IMR-90 (cell line): ENCODE measurements at regions not wholly inside any gene's neighbourhood (a gene's known extent, or its start where the extent isn't known, plus 50 kb on each side); places are given as distances from the start of the nearest gene placed in this dataset.

Experiments
- ATAC-seq: fragments of 200-7000 bp; cut with Tn5 transposase; 2 replicates; pipeline ENCODE4 v1.9.1; 2020; ENCODE audit warnings: low read depth, mild to moderate bottlenecking, moderate library complexity
- BruUV-seq: library from RNA; stranded (reverse); fragments of 400-500 nt; replicated peaks from 2 replicates; lab custom pipeline; 2021; lab: Mats Ljungman, UMichigan
- CTCF ChIA-PET: fragments of 300-600 bp; formaldehyde crosslinking; extraction: SDS; loops from one replicate; lab custom pipeline; 2021; ENCODE audit warnings: antibody characterized with exemption; lab: Yijun Ruan, JAX
- POLR2A ChIA-PET: fragments of 300-600 bp; sonication (Branson Sonifier 250); formaldehyde crosslinking; loops from one replicate; lab custom pipeline; 2022; ENCODE audit warnings: antibody characterized with exemption; ENCODE audit not compliant: unreplicated experiment; lab: Charles Lee
- DNase-seq: peaks from one replicate; pipeline ENCODE4 v3.0.0; 2013
- H2AFZ ChIP-seq: replicated peaks from 2 replicates; pipeline ENCODE3; 2013; ENCODE audit warnings: low read length, mild to moderate bottlenecking; ENCODE audit not compliant: poor library complexity
- H2AK5ac ChIP-seq: 2 replicates; pipeline ENCODE4 v1.6.1; 2013; ENCODE audit warnings: low read depth, low read length, inconsistent platforms
- H2AK9ac ChIP-seq: replicated peaks from 2 replicates; pipeline ENCODE3; 2013; ENCODE audit warnings: mild to moderate bottlenecking, low read depth, low read length, moderate library complexity; ENCODE audit not compliant: poor library complexity
- H2BK120ac ChIP-seq: 2 replicates; pipeline ENCODE4 v1.6.1; 2013; ENCODE audit warnings: low read depth, low read length, inconsistent platforms
- H2BK15ac ChIP-seq: 3 replicates; pipeline ENCODE4 v1.6.1; 2013; ENCODE audit warnings: low read depth, low read length, inconsistent platforms
- H2BK20ac ChIP-seq: 2 replicates; pipeline ENCODE4 v1.6.1; 2013; ENCODE audit warnings: low read depth, mild to moderate bottlenecking, inconsistent platforms, low read length, moderate library complexity
- H2BK5ac ChIP-seq: 2 replicates; pipeline ENCODE4 v1.6.1; 2013; ENCODE audit warnings: mild to moderate bottlenecking, low read depth, low read length, inconsistent platforms; ENCODE audit not compliant: poor library complexity, severe bottlenecking
- H3K14ac ChIP-seq: replicated peaks from 2 replicates; pipeline ENCODE4 v1.6.1; 2013; ENCODE audit warnings: low read depth, low read length, inconsistent platforms
- H3K18ac ChIP-seq: 2 replicates; pipeline ENCODE4 v1.6.1; 2013; ENCODE audit warnings: low read depth, low read length, control low read depth
- H3K23ac ChIP-seq: 2 replicates; pipeline ENCODE4 v1.6.1; 2013; ENCODE audit warnings: low read depth, low read length, inconsistent platforms
- H3K27ac ChIP-seq: 2 replicates; pipeline ENCODE4 v1.5.1; 2013; ENCODE audit warnings: mild to moderate bottlenecking, control low read depth, low read length; ENCODE audit not compliant: insufficient read depth
- H3K27me3 ChIP-seq: 2 replicates; pipeline ENCODE4 v1.6.1; 2013; ENCODE audit warnings: low read length; ENCODE audit not compliant: control insufficient read depth, insufficient read depth
- H3K36me3 ChIP-seq: 2 replicates; pipeline ENCODE4 v1.6.1; 2013; ENCODE audit warnings: low read length, mixed read lengths; ENCODE audit not compliant: control insufficient read depth, insufficient read depth
- H3K4ac ChIP-seq: 2 replicates; pipeline ENCODE4 v1.6.1; 2013; ENCODE audit warnings: low read depth, low read length, inconsistent platforms
- H3K4me1 ChIP-seq: 2 replicates; pipeline ENCODE4 v1.6.1; 2013; ENCODE audit warnings: low read length, mixed read lengths; ENCODE audit not compliant: control insufficient read depth, insufficient read depth
- H3K4me2 ChIP-seq: 2 replicates; pipeline ENCODE4 v1.6.1; 2013; ENCODE audit warnings: low read depth, mild to moderate bottlenecking, control low read depth, low read length, moderate library complexity
- H3K4me3 ChIP-seq: 2 replicates; pipeline ENCODE4 v1.5.1; 2013; ENCODE audit warnings: low read depth, mild to moderate bottlenecking, control low read depth, low read length, moderate library complexity; ENCODE audit not compliant: insufficient read depth
- H3K56ac ChIP-seq: 2 replicates; pipeline ENCODE4 v1.6.1; 2013; ENCODE audit warnings: low read length, inconsistent platforms; ENCODE audit not compliant: insufficient read depth; ENCODE audit errors: extremely low read depth
- H3K79me1 ChIP-seq, 2 experiments: 2 replicates each; pipeline ENCODE4 v1.6.1; 2013; ENCODE audit warnings: low read length in 2 of 2, inconsistent platforms in 1 of 2, low read depth in 1 of 2
- H3K9ac ChIP-seq: 2 replicates; pipeline ENCODE4 v1.6.1; 2013; ENCODE audit warnings: low read depth, low read length, control low read depth
- H3K9me1 ChIP-seq: 2 replicates; pipeline ENCODE4 v1.6.1; 2013; ENCODE audit warnings: low read length, inconsistent platforms; ENCODE audit not compliant: insufficient read depth
- H3K9me3 ChIP-seq: 2 replicates; pipeline ENCODE4 v1.6.1; 2013; ENCODE audit warnings: low read length; ENCODE audit not compliant: control insufficient read depth, insufficient read depth
- H4K20me1 ChIP-seq: 2 replicates; pipeline ENCODE4 v1.6.1; 2013; ENCODE audit warnings: low read length, inconsistent platforms; ENCODE audit not compliant: insufficient read depth
- H4K5ac ChIP-seq: 2 replicates; pipeline ENCODE4 v1.6.1; 2013; ENCODE audit warnings: mild to moderate bottlenecking, low read depth, low read length, control low read depth
- H4K8ac ChIP-seq, 2 experiments: 2 replicates each; pipeline ENCODE4 v1.6.1; 2013; ENCODE audit warnings: low read depth in 2 of 2, low read length in 2 of 2, control low read depth in 1 of 2, inconsistent platforms in 1 of 2
- H4K91ac ChIP-seq: 2 replicates; pipeline ENCODE4 v1.6.1; 2013; ENCODE audit warnings: low read depth, low read length, inconsistent platforms; ENCODE audit not compliant: insufficient read depth
- BHLHE40 ChIP-seq: fragments of 150-350 bp; IDR thresholded peaks from 2 replicates; pipeline ENCODE4 v1.6.1; 2016; ENCODE audit warnings: mild to moderate bottlenecking, low read depth, low read length
- CHD1 ChIP-seq: IDR thresholded peaks from 2 replicates; pipeline ENCODE4 v1.6.1; 2012; ENCODE audit warnings: low read depth, low read length, improper control_type of control experiment
- ELK1 ChIP-seq: fragments of 150-350 bp; IDR thresholded peaks from 2 replicates; pipeline ENCODE4 v1.6.1; 2016; ENCODE audit warnings: low read depth, mild to moderate bottlenecking, low read length, moderate library complexity, borderline replicate concordance
- FOS ChIP-seq: fragments of 150-350 bp; IDR thresholded peaks from 2 replicates; pipeline ENCODE4 v1.6.1; 2016; ENCODE audit warnings: low read depth, low read length
- MXI1 ChIP-seq: IDR thresholded peaks from 2 replicates; pipeline ENCODE4 v1.6.1; 2012; ENCODE audit warnings: low read depth, mild to moderate bottlenecking, low read length, moderate library complexity, borderline replicate concordance
- NFE2L2 ChIP-seq: fragments of 150-350 bp; IDR thresholded peaks from 2 replicates; pipeline ENCODE4 v1.6.1; 2016; ENCODE audit warnings: low read depth, mild to moderate bottlenecking, low read length
- POLR2A ChIP-seq: IDR thresholded peaks from 2 replicates; pipeline ENCODE4 v1.6.1; 2012; ENCODE audit warnings: mild to moderate bottlenecking, low read depth, low read length
- RAD21 ChIP-seq: IDR thresholded peaks from 2 replicates; pipeline ENCODE4 v1.6.1; 2012; ENCODE audit warnings: low read length, improper control_type of control experiment
- RFX5 ChIP-seq: IDR thresholded peaks from 2 replicates; pipeline ENCODE4 v1.8.0; 2012; ENCODE audit warnings: low read depth, mild to moderate bottlenecking, low read length, moderate library complexity
- WGBS, 2 experiments: methylation state at CpG; one replicate each; pipeline versions ENCODE4 v1.1.5 to v1.1.7; 2013; ENCODE audit warnings: missing lambda C conversion rate in 2 of 2; ENCODE audit not compliant: insufficient read length in 1 of 2; ENCODE audit errors: extremely low coverage in 2 of 2; 5-methylcytosine and 5-hydroxymethylcytosine counted together
- dilution Hi-C: fragments of 300-500 bp; cut with HindIII; formaldehyde crosslinking; loops from one replicate; pipeline ENCODE4 v1.14.3; 2018; ENCODE audit warnings: low sequenced_read_pairs; ENCODE audit not compliant: unreplicated experiment
- in situ Hi-C: fragments of 300-500 bp; cut with MboI; formaldehyde crosslinking; loops from 3 replicates; pipeline ENCODE4 v1.14.3; 2019; ENCODE audit warnings: low sequenced_read_pairs, inconsistent platforms, mixed read lengths
- intact Hi-C: fragments of 100-400 bp; cut with micrococcal nuclease; formaldehyde crosslinking; loops from 2 replicates; pipeline ENCODE4 v1.10.0; 2022

GRCh38 chr3:157857440-157857839 is 248.8 kb downstream of the SHOX2 start:
- no peak overlapping the region for H3K4ac ChIP-seq
- no CpG with 5 or more reads among the region's 5 CpGs for WGBS, 2 experiments
- H3K4me1 ChIP-seq: no peaks in the 10 kb centered on the region
- H3K27me3 ChIP-seq: 0 out of 2 replicates have a peak, but pooled peaks cover 2% of the 10 kb centered on the region
- no peak overlapping the region for H3K27ac ChIP-seq
- no peaks in the 10 kb centered on the region for H4K20me1 ChIP-seq
- ATAC-seq: no peak
- no peak overlapping the region for H2AFZ ChIP-seq
- no peaks in the 10 kb centered on the region for H3K79me1 ChIP-seq
- POLR2A ChIA-PET: no interaction called here
- no peak overlapping the region for H4K8ac ChIP-seq
- H2BK5ac ChIP-seq: no peak overlapping the region
- DNase-seq: no peak
- H2AK5ac ChIP-seq: no peak overlapping the region
- no peak overlapping the region for H2AK9ac ChIP-seq
- no peak overlapping the region for H2BK20ac ChIP-seq
- H3K18ac ChIP-seq: no peak overlapping the region
- no peak overlapping the region for H3K23ac ChIP-seq
- H2BK120ac ChIP-seq: no peak overlapping the region
- no peaks in the 10 kb centered on the region for H3K36me3 ChIP-seq
- no peak overlapping the region for H2BK15ac ChIP-seq
- BruUV-seq: no TSS peak
- dilution Hi-C loops (no loop called here), intact Hi-C loops (no loop called here), in situ Hi-C loops (no loop called here)
- no peaks in the 10 kb centered on the region for H3K9me1 ChIP-seq
- no peak overlapping the region for H3K14ac ChIP-seq
- no peaks in the 10 kb centered on the region for H3K9me3 ChIP-seq
- no peak overlapping the region for H4K5ac ChIP-seq
- CTCF ChIA-PET: interaction anchor here (0.7 kb wide), 1 partner anchor 17 kb away, joined by 3 read pairs; no protein-coding TSS in a partner anchor
- no peak overlapping the region for H4K91ac ChIP-seq
- no peak for TF ChIP-seq ELK1
- TF ChIP-seq RAD21: no peak
- no peak for TF ChIP-seq FOS
- no peak for TF ChIP-seq POLR2A
- no peak for TF ChIP-seq CHD1
- TF ChIP-seq NFE2L2: no peak
- TF ChIP-seq BHLHE40: no peak
- no peak for TF ChIP-seq MXI1
- no peak for TF ChIP-seq RFX5
- no peak overlapping the region for H3K4me3 ChIP-seq
- H3K9ac ChIP-seq: no peak overlapping the region
- H3K4me2 ChIP-seq: no peak overlapping the region
- no peak overlapping the region for H3K56ac ChIP-seq
